ENCODE measurements at regions not wholly inside any gene's neighbourhood (a gene's known extent, or its start where the extent isn't known, plus 50 kb on each side); places are given as distances from the start of the nearest gene placed in this dataset.

DNA sequence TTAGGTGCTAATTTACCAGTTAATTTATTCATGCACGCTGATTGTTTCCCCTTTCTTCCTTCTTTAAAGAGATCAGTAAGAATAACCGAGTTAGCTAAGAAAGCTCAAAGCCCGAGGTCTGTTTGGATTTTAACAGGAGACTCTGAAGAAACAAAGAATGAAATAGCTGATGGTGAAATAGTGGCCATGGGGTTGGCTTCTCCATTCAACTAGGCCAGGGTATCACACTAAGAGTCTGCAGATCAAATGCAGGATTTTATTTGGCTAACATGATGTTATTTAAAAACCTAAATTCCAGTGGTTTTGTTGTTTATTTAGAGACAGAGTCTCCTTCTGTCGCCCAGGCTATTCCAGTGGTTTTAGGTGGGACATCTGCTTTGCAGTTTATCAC, 65.2 kb upstream of the SYPL1 start:
- Mint-ChIP-seq H3K4me1 (ENCODE audit: low read depth) (peaks cover 22% of the 10 kb centered on the region), H3K9me3 (no peaks in the 10 kb centered on the region), H3K4me3 (no peak overlapping the region), H3K27me3 (ENCODE audit: low read depth) (peaks cover 40% of the 10 kb centered on the region), H3K27ac (no peak overlapping the region), H3K36me3 (ENCODE audit: insufficient read depth in 2 of 2) (no peaks in the 10 kb centered on the region)
- ATAC-seq (replicated peaks in 1 of 2) (no peak), DNase-seq (no peak)

DNA sequence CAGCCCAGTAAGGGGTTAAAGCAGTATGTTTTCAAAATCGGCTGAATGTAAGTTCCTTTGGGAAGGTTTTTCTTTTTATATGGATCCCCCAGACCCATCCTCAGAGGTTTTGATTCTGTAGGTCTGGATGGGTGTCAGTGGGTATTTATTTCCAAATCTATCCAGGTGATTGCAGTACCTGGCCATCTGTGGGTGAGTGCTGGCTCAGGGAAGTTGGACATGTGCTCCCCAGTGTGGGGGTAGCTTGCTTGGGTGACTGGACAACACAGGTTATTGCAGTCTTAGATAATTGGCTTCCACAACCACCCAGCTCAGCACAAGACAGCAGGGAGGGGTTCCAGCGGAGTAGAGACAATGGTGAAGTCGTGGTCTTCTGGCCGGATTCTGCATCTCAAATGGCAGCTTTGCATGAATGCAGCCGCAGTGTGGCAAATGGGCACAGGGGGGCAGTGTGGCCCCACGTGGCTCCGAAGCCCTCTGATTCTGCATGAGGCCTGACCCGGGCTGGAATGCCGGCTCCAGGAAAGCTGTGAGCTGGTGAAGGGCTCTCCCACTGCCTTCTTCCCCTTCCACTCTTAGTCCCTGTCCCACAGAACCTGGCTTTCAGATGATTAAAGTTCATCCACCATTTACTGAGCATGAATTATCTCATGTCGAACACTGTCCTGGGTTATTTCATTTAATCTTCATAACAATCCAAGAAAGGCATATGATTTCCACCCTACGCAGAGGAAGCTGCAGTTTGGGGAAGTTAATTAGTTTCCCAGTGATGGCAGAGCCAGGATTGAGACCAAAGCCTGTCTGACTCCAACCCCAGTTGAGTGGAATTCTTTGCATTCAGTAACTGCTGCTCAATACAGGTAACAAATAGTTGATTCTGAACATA, 64.5 kb upstream of the SYPL1 start:
- H3K27ac Mint-ChIP-seq, result no peak overlapping the region
- peak; percentile 70 to 80 for DNase-seq
- H3K4me3 Mint-ChIP-seq, result peak overlapping the region in 1 of 2 donors; percentile 17
- peaks cover 40% of the 10 kb centered on the region for H3K27me3 Mint-ChIP-seq (ENCODE audit: low read depth)
- H3K36me3 Mint-ChIP-seq (ENCODE audit: insufficient read depth in 2 of 2), result no peaks in the 10 kb centered on the region
- peaks cover 22% of the 10 kb centered on the region for H3K4me1 Mint-ChIP-seq (ENCODE audit: low read depth)
- peak; percentile 88 to 89 for ATAC-seq (replicated peaks in 1 of 2)
- no peaks in the 10 kb centered on the region for H3K9me3 Mint-ChIP-seq

DNA sequence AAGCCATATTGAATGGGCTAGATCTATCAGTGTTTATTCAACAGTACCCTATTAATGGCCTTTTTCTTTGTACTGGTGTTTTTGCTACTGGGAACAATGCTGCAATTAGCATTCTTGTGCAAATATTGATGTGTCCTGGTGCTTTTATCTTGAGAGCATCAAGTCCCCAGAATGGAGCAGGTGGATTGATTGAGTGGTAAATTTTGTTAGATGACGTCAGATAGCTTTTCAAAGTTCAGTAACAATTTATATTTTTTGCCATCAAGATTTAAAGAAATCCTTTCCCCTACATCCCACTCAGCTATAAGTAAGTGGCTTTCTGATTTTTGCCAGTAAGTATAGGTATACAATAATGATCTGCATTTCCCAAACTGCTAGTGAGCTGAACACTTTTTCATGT, 63.4 kb upstream of the SYPL1 start:
- H3K27me3 Mint-ChIP-seq (ENCODE audit: low read depth), result peaks cover 34% of the 10 kb centered on the region
- DNase-seq (no peak), ATAC-seq (replicated peaks in 1 of 2) (no peak)
- no peak overlapping the region for H3K4me3 Mint-ChIP-seq
- no peaks in the 10 kb centered on the region for H3K36me3 Mint-ChIP-seq (ENCODE audit: insufficient read depth in 2 of 2)
- peaks cover 17% of the 10 kb centered on the region for H3K4me1 Mint-ChIP-seq (ENCODE audit: low read depth)
- no peaks in the 10 kb centered on the region for H3K9me3 Mint-ChIP-seq
- H3K27ac Mint-ChIP-seq, result no peak overlapping the region

DNA sequence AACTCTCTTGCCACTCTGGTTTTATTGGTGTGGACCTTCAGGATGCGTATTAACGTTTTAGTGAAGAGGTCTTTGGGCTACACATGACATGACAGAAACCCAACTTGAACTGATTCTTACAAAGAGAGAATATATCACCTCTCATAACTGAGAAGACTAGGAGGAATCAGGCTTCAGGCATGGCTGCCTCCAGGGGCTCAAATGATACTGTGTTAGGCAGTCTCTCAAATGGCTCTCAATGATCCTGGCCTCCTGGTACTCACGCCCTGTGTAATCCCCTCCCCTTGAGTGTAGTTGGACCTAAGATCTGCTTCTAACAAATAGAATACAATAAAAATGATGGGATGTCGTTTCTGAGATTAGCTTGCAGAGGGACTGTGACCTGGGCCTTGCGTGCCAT, 58.5 kb upstream of the SYPL1 start:
- DNase-seq (no peak), ATAC-seq (replicated peaks in 1 of 2) (no peak)

DNA sequence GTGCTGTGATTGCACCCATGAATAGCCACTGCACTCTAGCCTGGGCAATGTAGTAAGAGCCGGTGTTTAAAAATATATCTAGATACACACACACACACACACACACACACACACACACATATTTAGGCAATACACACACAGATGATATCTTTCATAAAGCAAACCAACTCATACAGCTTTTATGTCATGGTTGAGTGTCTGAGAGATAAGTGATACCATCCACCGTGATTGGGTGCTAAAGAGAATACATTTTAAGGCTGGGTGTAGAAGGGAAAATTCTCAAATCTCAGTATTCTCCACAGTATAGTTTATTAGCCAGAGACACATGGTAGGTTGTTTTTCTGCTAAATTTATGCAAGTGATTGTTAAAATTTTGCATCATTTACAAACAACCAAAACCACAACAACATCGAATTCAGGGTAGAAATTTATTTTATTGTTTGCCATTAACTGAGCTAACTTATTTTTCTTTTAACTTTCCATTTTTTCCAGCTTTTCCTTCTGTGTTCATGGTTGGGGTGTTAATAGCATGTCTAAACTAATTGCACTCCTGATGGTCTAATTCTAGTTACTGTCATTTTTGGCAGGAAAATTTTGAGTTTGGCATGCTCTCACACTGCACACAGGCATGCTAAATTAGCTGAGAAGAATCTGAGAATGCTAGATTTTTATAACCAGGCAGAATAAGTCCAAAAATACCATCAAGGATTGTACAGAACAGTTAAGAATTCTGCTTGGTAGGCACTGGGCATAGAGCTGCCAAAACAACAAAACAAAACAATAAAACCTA, 57.9 kb upstream of the SYPL1 start:
- peaks cover 14% of the 10 kb centered on the region for H3K27me3 Mint-ChIP-seq (ENCODE audit: low read depth)
- peaks cover 4% of the 10 kb centered on the region for H3K4me1 Mint-ChIP-seq (ENCODE audit: low read depth)
- ATAC-seq (replicated peaks in 1 of 2), result no peak
- no peak overlapping the region for H3K27ac Mint-ChIP-seq
- no peaks in the 10 kb centered on the region for H3K9me3 Mint-ChIP-seq
- no peaks in the 10 kb centered on the region for H3K36me3 Mint-ChIP-seq (ENCODE audit: insufficient read depth in 2 of 2)
- DNase-seq, result no peak
- no peak overlapping the region for H3K4me3 Mint-ChIP-seq

More for the DNA sequence above, 58.5 kb upstream of the SYPL1 start:
- Mint-ChIP-seq H3K27me3 (ENCODE audit: low read depth) (peaks cover 20% of the 10 kb centered on the region), H3K36me3 (ENCODE audit: insufficient read depth in 2 of 2) (no peaks in the 10 kb centered on the region), H3K27ac (no peak overlapping the region), H3K4me1 (ENCODE audit: low read depth) (peaks cover 4% of the 10 kb centered on the region), H3K9me3 (no peaks in the 10 kb centered on the region), H3K4me3 (no peak overlapping the region)

DNA sequence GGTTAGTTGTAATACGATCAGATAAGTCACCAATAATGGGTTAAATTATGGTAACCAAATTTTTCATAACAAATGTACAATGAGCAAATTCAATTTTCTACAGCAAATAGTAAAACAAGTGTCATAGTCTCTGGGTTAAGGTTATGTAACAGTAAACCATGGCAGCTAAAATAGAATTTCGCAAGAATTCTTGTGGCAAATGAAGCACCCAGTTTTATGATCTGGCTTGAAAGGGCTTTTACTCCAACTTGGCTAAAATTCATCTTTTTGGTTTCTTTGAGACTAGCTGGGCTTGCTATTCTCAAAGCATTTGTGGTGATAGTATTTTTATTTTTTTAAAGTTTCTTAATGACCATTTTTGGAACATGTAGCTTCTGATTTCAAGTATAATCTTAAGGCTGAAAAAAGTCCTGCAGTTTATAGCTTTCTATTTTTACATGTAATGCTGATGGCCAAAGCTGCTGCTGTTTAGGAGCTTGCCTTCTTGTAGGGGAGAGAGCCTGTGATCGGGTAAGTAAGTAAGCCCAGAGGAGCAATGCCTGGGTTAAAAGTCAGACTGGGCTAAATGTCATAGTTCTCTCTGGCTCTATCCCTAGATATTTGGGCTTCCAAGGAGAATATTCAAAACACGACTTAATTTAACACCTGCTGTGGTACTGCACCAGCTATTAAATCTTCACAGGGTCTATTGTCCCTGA, 55.5 kb upstream of the SYPL1 start:
- DNase-seq, result no peak
- ATAC-seq (replicated peaks in 1 of 2), result no peak
- H3K4me1 Mint-ChIP-seq (ENCODE audit: low read depth), result peaks cover 4% of the 10 kb centered on the region
- H3K36me3 Mint-ChIP-seq (ENCODE audit: insufficient read depth in 2 of 2), result peaks cover 0 to 4% of the 10 kb centered on the region in 2 donors
- H3K27me3 Mint-ChIP-seq (ENCODE audit: low read depth), result peaks cover 6% of the 10 kb centered on the region
- peaks cover 3 to 6% of the 10 kb centered on the region in 2 donors for H3K9me3 Mint-ChIP-seq
- no peak overlapping the region for H3K4me3 Mint-ChIP-seq
- no peak overlapping the region for H3K27ac Mint-ChIP-seq

DNA sequence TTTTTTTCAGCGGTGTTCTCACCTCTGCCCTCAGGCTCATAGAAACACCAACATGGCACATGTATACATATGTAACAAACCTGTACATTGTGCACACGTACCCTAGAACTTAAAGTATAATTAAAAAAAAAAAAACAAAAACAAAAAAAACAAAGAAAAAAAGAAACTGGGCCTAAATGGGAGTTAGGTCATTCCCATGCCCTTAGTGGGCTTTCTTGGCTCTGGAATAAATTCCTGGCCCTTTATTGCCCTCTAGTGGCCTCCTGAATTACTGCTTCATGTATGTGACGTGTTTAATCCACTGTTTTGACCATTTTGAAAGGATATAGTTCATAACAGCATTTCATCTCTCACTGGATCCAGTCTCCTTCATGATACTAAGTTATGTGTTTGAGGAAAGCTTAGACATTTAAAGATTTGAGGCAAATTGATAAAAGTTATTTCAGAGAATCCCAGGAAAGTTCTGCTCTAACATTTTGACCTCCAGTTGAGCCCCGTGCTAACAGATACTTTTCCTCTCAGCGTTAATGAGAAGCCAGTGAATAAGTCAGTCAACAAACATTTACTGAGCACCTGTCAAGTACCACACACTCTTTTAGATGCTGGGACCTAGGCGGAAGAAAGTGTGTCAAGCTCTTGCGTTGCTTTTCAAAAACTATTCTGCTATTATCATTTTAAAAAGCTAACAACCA, 54.7 kb upstream of the SYPL1 start:
- peaks cover 4% of the 10 kb centered on the region for H3K4me1 Mint-ChIP-seq (ENCODE audit: low read depth)
- no peak overlapping the region for H3K27ac Mint-ChIP-seq
- peaks cover 3 to 6% of the 10 kb centered on the region in 2 donors for H3K9me3 Mint-ChIP-seq
- DNase-seq (peak; percentile 38 to 55), ATAC-seq (replicated peaks in 1 of 2) (peak in 1 of 2 donors; percentile 32)
- no peak overlapping the region for H3K4me3 Mint-ChIP-seq
- H3K27me3 Mint-ChIP-seq (ENCODE audit: low read depth), result peaks cover 6% of the 10 kb centered on the region
- peaks cover 0 to 4% of the 10 kb centered on the region in 2 donors for H3K36me3 Mint-ChIP-seq (ENCODE audit: insufficient read depth in 2 of 2)

DNA sequence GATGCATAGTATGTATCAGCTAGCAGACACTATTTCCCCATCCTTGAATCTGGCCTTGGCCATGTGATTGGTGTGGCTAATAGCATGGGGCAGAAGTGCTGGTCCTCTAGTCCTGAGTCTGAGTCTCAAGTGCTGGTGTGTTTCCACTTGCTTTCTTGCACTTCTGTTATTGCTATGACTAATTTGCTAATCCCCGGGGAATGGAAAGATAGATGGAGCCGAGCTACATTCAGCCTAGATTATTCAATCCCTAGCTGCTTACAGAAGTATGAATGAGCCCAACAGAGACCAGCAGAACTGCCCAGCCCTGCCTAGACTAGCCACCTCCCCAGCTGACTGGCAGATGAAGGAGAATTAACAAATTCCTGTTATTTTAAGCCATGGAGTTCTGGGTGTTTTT, 53.2 kb upstream of the SYPL1 start:
- no peak for DNase-seq
- H3K27ac Mint-ChIP-seq, result no peak overlapping the region
- H3K4me1 Mint-ChIP-seq (ENCODE audit: low read depth), result peaks cover 4% of the 10 kb centered on the region
- peaks cover 10% of the 10 kb centered on the region for H3K27me3 Mint-ChIP-seq (ENCODE audit: low read depth)
- H3K36me3 Mint-ChIP-seq (ENCODE audit: insufficient read depth in 2 of 2), result peaks cover 0 to 4% of the 10 kb centered on the region in 2 donors
- no peak for ATAC-seq (replicated peaks in 1 of 2)
- H3K4me3 Mint-ChIP-seq, result no peak overlapping the region
- H3K9me3 Mint-ChIP-seq, result peaks cover 3 to 6% of the 10 kb centered on the region in 2 donors

DNA sequence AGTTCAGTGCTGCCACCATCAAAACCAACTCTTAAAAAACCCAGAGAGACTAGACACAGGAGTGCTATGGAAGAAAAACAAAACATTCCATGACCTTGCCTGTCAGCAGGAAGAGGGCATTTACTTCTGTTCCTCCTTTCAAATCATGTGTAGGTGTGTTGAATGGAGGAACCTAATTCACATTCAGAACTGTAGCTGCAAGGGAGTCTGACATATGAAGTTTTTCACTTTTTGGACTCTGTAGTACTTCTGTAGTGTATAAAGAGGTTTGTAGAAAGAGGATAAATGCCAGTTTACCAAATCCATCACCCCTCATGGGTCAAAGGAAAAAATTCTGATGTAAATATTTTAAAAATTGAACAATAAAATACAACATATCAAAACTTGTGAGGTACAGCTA, 51.1 kb upstream of the SYPL1 start:
- no peak for DNase-seq
- peaks cover 3 to 6% of the 10 kb centered on the region in 2 donors for H3K9me3 Mint-ChIP-seq
- peaks cover 27% of the 10 kb centered on the region for H3K27me3 Mint-ChIP-seq (ENCODE audit: low read depth)
- ATAC-seq (replicated peaks in 1 of 2), result no peak
- H3K4me1 Mint-ChIP-seq (ENCODE audit: low read depth), result peaks cover 4% of the 10 kb centered on the region
- H3K4me3 Mint-ChIP-seq, result no peak overlapping the region
- H3K36me3 Mint-ChIP-seq (ENCODE audit: insufficient read depth in 2 of 2), result peaks cover 0 to 4% of the 10 kb centered on the region in 2 donors
- H3K27ac Mint-ChIP-seq, result no peak overlapping the region
